HCT116 (cell line): ENCODE measurements at regions not wholly inside any gene's neighbourhood (a gene's known extent, or its start where the extent isn't known, plus 50 kb on each side); places are given as distances from the start of the nearest gene placed in this dataset.

Experiments used
- ATF3 ChIP-seq: IDR thresholded peaks from 2 replicates; pipeline ENCODE4 v1.6.1; 2012
- CBX3 ChIP-seq: IDR thresholded peaks from 2 replicates; pipeline ENCODE4 v1.6.1; 2012; ENCODE audit warnings: low read depth
- CTCF ChIP-seq, 3 experiments: fragments of 200-600 bp in 1 of 3; sonication (generic) in 1 of 3; IDR thresholded peaks in 2 of 3; conservative IDR thresholded peaks in 1 of 3; 2 replicates each; pipeline ENCODE4 v1.5.1; 2012 to 2017; ENCODE audit warnings: low read depth in 2 of 3, low read length in 2 of 3, antibody characterized with exemption in 1 of 3, borderline replicate concordance in 1 of 3, control low read depth in 1 of 3, mild to moderate bottlenecking in 1 of 3, mixed read lengths in 1 of 3, mixed run types in 1 of 3, moderate library complexity in 1 of 3; ENCODE audit not compliant: insufficient read depth in 1 of 3
- EZH2 ChIP-seq: fragments of 200-600 bp; sonication (generic); IDR thresholded peaks from 2 replicates; pipeline ENCODE4 v1.6.1; 2017; ENCODE audit warnings: antibody characterized with exemption, mixed run types
- MAX ChIP-seq: IDR thresholded peaks from 2 replicates; pipeline ENCODE4 v1.6.1; 2012
- POLR2A ChIP-seq: IDR thresholded peaks from 2 replicates; pipeline ENCODE4 v1.7.0; 2011; ENCODE audit warnings: borderline replicate concordance; ENCODE audit not compliant: insufficient read depth, insufficient read length; ENCODE audit errors: extremely low read depth
- POLR2AphosphoS5 ChIP-seq: IDR thresholded peaks from 2 replicates; pipeline ENCODE4 v1.6.1; 2011; ENCODE audit warnings: mild to moderate bottlenecking, low read depth, low read length, moderate library complexity
- REST ChIP-seq: IDR thresholded peaks from 2 replicates; pipeline ENCODE4 v1.6.1; 2012; ENCODE audit warnings: low read depth

GRCh38 chr14:98916476-98916875 is 355.5 kb downstream of the BCL11B start:
- TF ChIP-seq REST (no peak), CTCF (IDR thresholded peaks at IDR 0.05 in 2 of 3, conservative IDR thresholded peaks at IDR 0.05 in 1 of 3; ENCODE audit: borderline replicate concordance in 1 of 3, insufficient read depth in 1 of 3, low read depth in 2 of 3, low read length in 2 of 3) (no peak), MAX (no peak), POLR2AphosphoS5 (no peak), POLR2A (no peak), EZH2 (no peak), CBX3 (no peak), ATF3 (no peak)
